Activated gamma-delta T cell treated with Interleukin-2 at 50 U/mL for 16 hours (primary cell): ENCODE measurements at regions not wholly inside any gene's neighbourhood (a gene's known extent, or its start where the extent isn't known, plus 50 kb on each side); places are given as distances from the start of the nearest gene placed in this dataset.

Source experiments
- DNase-seq: peaks from one replicate; pipeline ENCODE4 v3.0.0-alpha.2; 2020

GRCh38 chr3:30341079-30341478, 265.3 kb upstream of the TGFBR2 start:
- no peak for DNase-seq

- no peak for DNase-seq
Measured at GRCh38 chr3:30341851-30342250, 264.6 kb upstream of the TGFBR2 start.

GRCh38 chr3:30342318-30343060, 263.9 kb upstream of the TGFBR2 start:
- no peak for DNase-seq

- no peak for DNase-seq
Measured at GRCh38 chr3:30343067-30343831, 263.2 kb upstream of the TGFBR2 start.

- DNase-seq = no peak
Measured at GRCh38 chr3:30343861-30344260, 262.5 kb upstream of the TGFBR2 start.

DNA sequence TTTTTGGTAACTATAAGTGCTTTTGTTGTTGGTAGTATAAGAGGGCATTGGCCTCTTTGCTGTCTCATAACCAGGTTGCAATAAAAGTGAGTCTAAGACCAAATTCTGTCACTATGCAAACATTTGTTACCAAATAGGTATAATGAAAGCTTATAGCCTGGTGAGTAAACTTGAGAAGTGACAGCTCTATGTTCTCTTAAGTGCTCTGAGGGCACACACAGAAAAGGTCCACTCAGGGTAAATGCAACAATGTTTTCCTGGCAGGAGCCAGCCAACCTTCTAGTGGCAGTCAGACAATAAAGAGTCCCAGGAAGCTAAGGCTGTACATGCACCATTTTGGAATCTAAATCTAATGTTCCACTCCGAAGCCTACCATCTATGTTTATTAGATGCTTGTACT, 262.1 kb upstream of the TGFBR2 start:
- DNase-seq = no peak

GRCh38 chr3:30346933-30347320, 259.5 kb upstream of the TGFBR2 start:
- DNase-seq = no peak

- DNase-seq = no peak
Measured at GRCh38 chr3:30347679-30348216, 258.7 kb upstream of the TGFBR2 start.

- no peak for DNase-seq
Measured at GRCh38 chr3:30349507-30349906, 256.9 kb upstream of the TGFBR2 start.

GRCh38 chr3:30350011-30350410, 256.4 kb upstream of the TGFBR2 start:
- no peak for DNase-seq

DNA sequence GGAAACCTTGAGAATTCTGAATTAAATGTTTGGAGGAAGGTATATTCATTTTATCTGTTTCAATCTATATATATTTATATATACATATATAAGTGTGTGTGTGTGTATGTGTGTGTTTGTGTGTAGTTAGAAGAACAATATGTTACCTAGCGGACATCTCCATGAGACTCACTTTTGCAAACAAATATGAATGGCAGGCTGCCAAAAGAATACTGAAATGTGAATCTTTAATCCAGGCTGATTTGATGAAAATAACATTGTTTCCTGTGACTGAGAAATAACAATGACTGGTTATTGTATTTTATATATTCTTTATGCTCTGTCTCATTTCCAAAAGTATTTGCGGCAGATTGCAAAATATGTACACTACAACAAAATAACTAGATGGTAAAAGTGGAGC, 255.5 kb upstream of the TGFBR2 start:
- no peak for DNase-seq

- DNase-seq = no peak
Measured at GRCh38 chr3:30352410-30353318, 253.7 kb upstream of the TGFBR2 start.

GRCh38 chr3:30353711-30354467, 252.5 kb upstream of the TGFBR2 start:
- peak; percentile 56 for DNase-seq

- no peak for DNase-seq
Measured at GRCh38 chr3:30354513-30354912, 251.9 kb upstream of the TGFBR2 start.

- DNase-seq = no peak
Measured at GRCh38 chr3:30354972-30355371, 251.4 kb upstream of the TGFBR2 start.

GRCh38 chr3:30355622-30356021, 250.8 kb upstream of the TGFBR2 start:
- no peak for DNase-seq

DNA sequence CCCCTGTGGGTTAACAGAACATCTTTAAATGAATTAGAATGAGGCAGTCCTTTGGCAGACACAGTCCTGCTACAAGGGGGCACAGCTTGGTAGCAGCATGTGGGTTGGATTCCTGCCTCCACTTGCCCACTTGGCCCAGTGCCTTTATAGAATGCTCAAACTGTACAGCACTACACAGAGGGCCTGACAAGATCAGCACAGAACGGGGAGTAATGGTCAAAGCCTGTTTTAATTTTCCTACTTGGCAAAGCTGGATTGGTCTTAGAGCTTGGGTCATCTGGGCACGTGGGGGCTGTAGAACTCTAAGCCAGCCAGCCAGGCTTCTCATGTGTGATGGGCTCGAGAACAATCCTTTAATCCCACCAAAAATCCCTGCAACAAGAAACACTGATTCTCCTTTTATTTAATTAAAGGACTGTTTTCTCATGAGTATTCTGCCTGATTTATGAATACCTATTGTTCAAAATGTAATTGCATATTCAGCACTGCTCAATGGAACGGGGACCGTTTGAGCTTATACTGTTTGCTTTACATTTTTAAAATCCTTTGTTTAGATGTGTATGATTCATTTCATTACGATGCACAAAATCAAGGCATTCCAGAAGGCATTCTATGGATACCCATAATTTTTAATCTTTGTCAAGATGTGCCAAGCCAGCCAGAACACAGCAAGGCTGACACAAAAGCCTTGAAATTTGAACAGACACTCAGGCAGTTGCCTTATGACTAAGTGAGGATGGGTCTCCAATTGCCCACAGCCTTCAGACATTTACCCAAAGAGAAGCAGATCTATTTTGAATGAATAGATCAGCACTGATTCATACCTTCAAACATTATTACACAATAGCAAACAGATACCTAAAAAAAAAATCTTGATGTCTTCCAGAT, 249.3 kb upstream of the TGFBR2 start:
- DNase-seq = no peak

DNA sequence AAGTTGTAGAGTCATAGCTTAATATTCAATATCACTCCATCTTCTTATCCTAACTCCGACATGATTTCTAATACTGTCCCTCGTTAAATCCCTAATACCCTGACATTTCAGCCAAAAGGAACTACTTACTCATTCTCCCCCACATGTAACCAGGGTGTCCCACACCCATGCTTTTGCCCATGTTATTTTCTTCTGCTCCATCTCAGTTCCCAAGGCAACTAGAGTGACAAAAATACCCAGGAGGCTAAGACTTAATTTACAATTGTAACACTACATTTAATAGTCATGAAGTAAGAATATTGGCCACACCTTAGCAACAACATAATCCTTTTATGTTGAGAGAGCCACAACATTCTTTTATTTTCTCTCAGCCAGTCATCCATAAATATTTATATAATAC, 248.5 kb upstream of the TGFBR2 start:
- DNase-seq = no peak

DNA sequence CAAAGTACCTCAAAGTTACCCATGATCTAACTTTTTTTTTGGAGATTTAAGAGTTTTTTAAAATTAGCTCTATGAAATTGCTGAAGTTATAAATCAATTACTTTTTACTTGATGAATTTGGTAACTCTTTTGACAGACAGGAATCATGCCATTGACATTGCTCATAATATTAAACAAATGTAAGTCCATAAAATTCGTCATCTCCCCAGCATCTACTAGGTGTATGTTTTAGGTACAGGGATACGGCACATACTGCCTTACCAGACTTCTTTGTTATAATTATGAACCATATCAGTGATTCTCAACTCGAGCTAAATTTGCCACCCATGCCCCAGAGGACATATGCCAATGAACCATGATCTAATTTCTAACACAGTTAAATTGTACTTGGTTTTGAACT, 247.5 kb upstream of the TGFBR2 start:
- DNase-seq = no peak

- DNase-seq = no peak
Measured at GRCh38 chr3:30368978-30369377, 237.4 kb upstream of the TGFBR2 start.

DNA sequence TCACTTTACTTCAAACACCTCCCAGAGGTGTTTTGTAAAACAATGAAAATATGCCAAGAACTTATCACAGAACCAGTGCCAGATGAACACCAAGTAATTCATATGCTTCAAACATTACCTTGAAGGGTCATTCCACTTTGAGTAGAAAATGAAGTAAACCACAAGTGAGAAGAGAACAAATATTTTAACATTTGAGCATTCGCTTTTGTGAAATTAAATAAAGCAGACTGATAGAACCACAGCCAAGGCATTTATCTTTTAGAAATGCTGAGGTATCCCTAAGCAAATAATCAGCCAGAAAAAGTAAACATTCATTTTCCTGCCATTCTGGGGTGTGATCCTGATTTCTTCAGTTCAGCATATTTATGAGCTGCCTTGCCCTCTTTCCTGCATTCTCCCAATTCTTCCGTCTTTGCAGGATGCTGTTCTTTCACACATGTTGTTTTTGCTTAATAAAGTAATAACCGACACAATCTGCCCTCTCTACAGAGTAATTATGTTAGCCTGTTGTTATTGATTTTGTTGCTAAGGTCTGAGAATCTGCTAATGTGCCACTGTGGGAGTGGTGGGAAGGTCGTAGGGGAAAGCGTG, 235.6 kb upstream of the TGFBR2 start:
- DNase-seq = no peak
